A673 (cell line): ENCODE measurements at regions not wholly inside any gene's neighbourhood (a gene's known extent, or its start where the extent isn't known, plus 50 kb on each side); places are given as distances from the start of the nearest gene placed in this dataset.

Experiments used
- BruUV-seq: library from RNA; stranded (reverse); fragments of 400-500 nt; replicated peaks from 2 replicates; lab custom pipeline; 2021; lab: Mats Ljungman, UMichigan
- CTCF ChIA-PET: fragments of 300-600 bp; sonication (Branson Sonifier 250); formaldehyde crosslinking; loops from one replicate; lab custom pipeline; 2022; ENCODE audit warnings: antibody characterized with exemption; lab: Charles Lee
- POLR2A ChIA-PET: fragments of 300-600 bp; sonication (Branson Sonifier 250); formaldehyde crosslinking; loops from one replicate; lab custom pipeline; 2022; ENCODE audit warnings: antibody characterized with exemption; ENCODE audit not compliant: low non-redundant PET; lab: Charles Lee
- DNase-seq: peaks from one replicate; pipeline ENCODE4 v3.0.0-alpha.2; 2015; ENCODE audit warnings: low spot score
- H3K27ac ChIP-seq: fragments of 200-600 bp; sonication (generic); 2 replicates; pipeline ENCODE4 v1.5.1; 2016; ENCODE audit warnings: mixed run types, low read depth, mild to moderate bottlenecking, mixed read lengths, antibody characterized with exemption, low read length; ENCODE audit not compliant: poor library complexity, severe bottlenecking
- H3K27me3 ChIP-seq: fragments of 200-600 bp; sonication (generic); replicated peaks from 2 replicates; pipeline ENCODE4 v1.6.1; 2017; ENCODE audit warnings: mixed run types, low read depth, mild to moderate bottlenecking, mixed read lengths, antibody characterized with exemption, low read length; ENCODE audit not compliant: insufficient read depth, poor library complexity
- H3K36me3 ChIP-seq: fragments of 200-600 bp; sonication (generic); 2 replicates; pipeline ENCODE4 v1.6.1; 2016; ENCODE audit warnings: mixed run types, mild to moderate bottlenecking, mixed read lengths, antibody characterized with exemption, low read length; ENCODE audit not compliant: insufficient read depth, poor library complexity, severe bottlenecking
- H3K4me1 ChIP-seq: fragments of 200-600 bp; sonication (generic); 2 replicates; pipeline ENCODE4 v1.6.1; 2017; ENCODE audit warnings: mixed run types, mild to moderate bottlenecking, mixed read lengths, antibody characterized with exemption, low read length; ENCODE audit not compliant: insufficient read depth, poor library complexity, severe bottlenecking
- H3K4me3 ChIP-seq: fragments of 200-600 bp; sonication (generic); 2 replicates; pipeline ENCODE4 v1.5.1; 2016; ENCODE audit warnings: low read depth, mixed run types, mild to moderate bottlenecking, mixed read lengths, low read length; ENCODE audit not compliant: poor library complexity, severe bottlenecking
- H3K9me3 ChIP-seq: fragments of 200-600 bp; sonication (generic); 2 replicates; pipeline ENCODE4 v1.6.1; 2016; ENCODE audit warnings: mixed run types, low read depth, mild to moderate bottlenecking, mixed read lengths, antibody characterized with exemption, low read length; ENCODE audit not compliant: poor library complexity, severe bottlenecking
- EZH2 ChIP-seq: fragments of 200-600 bp; sonication (generic); IDR thresholded peaks from 2 replicates; pipeline ENCODE4 v1.6.1; 2017; ENCODE audit warnings: borderline replicate concordance, low read depth, mild to moderate bottlenecking, mixed read lengths, antibody characterized with exemption, low read length; ENCODE audit not compliant: poor library complexity, severe bottlenecking
- intact Hi-C: fragments of 100-400 bp; cut with micrococcal nuclease; formaldehyde crosslinking; loops from one replicate; pipeline ENCODE4 v1.10.0; 2022; ENCODE audit not compliant: unreplicated experiment
- TF ChIP-seq, protein P1 (sequence below): fragments of 300-800, 200-600 bp; sonication (generic); conservative IDR thresholded peaks from 2 replicates; pipeline ENCODE4 v1.5.1; 2017; ENCODE audit warnings: low read depth, mild to moderate bottlenecking, antibody characterized with exemption, low read length, moderate library complexity, mixed read lengths

DNA sequence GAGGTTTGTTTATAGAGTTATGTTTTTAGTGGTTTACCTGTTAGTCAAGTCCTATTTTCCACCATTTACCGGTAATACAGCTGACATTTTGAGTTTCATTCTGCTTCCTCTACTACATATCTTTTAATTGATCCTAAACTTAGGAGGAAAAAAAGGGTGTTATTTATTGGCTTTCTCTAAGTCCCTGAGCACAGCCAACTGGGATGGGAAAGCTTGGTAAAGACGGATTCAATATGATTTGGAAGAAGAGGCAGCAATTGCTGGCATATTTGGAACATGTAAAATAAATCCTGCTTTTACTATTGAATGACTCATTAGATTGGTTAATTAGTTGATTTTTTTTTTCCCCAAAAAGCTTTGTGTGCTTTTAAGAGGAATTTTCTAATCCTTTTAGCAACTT lies 475.7 kb downstream of the PRKD1 start:
- H3K27me3 ChIP-seq, result peaks cover 3% of the 10 kb centered on the region
- H3K4me3 ChIP-seq, result no peak overlapping the region
- ChIA-PET CTCF (no interaction called here), POLR2A (no interaction called here)
- intact Hi-C loops, result no loop called here
- no peaks in the 10 kb centered on the region for H3K36me3 ChIP-seq
- TF ChIP-seq, protein P1, sequence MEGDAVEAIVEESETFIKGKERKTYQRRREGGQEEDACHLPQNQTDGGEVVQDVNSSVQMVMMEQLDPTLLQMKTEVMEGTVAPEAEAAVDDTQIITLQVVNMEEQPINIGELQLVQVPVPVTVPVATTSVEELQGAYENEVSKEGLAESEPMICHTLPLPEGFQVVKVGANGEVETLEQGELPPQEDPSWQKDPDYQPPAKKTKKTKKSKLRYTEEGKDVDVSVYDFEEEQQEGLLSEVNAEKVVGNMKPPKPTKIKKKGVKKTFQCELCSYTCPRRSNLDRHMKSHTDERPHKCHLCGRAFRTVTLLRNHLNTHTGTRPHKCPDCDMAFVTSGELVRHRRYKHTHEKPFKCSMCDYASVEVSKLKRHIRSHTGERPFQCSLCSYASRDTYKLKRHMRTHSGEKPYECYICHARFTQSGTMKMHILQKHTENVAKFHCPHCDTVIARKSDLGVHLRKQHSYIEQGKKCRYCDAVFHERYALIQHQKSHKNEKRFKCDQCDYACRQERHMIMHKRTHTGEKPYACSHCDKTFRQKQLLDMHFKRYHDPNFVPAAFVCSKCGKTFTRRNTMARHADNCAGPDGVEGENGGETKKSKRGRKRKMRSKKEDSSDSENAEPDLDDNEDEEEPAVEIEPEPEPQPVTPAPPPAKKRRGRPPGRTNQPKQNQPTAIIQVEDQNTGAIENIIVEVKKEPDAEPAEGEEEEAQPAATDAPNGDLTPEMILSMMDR, result no peak
- TF ChIP-seq EZH2, result no peak
- BruUV-seq, result no TSS peak
- no peaks in the 10 kb centered on the region for H3K9me3 ChIP-seq
- H3K27ac ChIP-seq, result no peak overlapping the region
- no peaks in the 10 kb centered on the region for H3K4me1 ChIP-seq
- no peak for DNase-seq

DNA sequence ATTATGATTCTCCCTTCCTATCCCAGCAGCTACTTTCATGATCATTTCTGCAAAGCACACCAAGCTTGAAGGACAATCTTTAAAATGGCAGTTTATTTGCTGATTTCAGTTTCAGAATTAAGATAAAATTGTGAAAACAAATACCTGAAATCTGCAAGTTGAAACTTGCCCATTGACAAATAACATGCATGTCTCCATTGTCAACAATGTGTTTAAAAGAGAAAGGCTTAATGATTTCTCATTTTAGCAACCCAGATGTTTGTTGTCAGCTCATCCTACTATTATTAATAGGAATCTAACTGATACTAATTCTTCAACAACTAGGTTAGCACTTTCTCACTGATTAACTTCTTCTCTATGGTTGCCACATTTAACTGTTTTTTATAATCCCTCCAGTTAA lies 474.6 kb downstream of the PRKD1 start:
- ChIA-PET CTCF (no interaction called here), POLR2A (no interaction called here)
- Histone ChIP-seq H3K9me3 (no peaks in the 10 kb centered on the region), H3K4me3 (no peak overlapping the region), H3K36me3 (no peaks in the 10 kb centered on the region), H3K27me3 (peaks cover 3% of the 10 kb centered on the region), H3K4me1 (no peaks in the 10 kb centered on the region), H3K27ac (no peak overlapping the region)
- intact Hi-C loops, result no loop called here
- TF ChIP-seq, protein P1, result no peak
- TF ChIP-seq EZH2, result no peak
- no TSS peak for BruUV-seq
- no peak for DNase-seq

GRCh38 chr14:29454026-29454693 lies 473.5 kb downstream of the PRKD1 start:
- Histone ChIP-seq H3K9me3 (no peaks in the 10 kb centered on the region), H3K27me3 (peaks cover 3% of the 10 kb centered on the region), H3K4me1 (no peaks in the 10 kb centered on the region), H3K27ac (no peak overlapping the region), H3K4me3 (no peak overlapping the region), H3K36me3 (no peaks in the 10 kb centered on the region)
- intact Hi-C loops, result no loop called here
- DNase-seq, result no peak
- BruUV-seq, result no TSS peak
- POLR2A ChIA-PET, result no interaction called here
- CTCF ChIA-PET, result no interaction called here
- no peak for TF ChIP-seq EZH2
- TF ChIP-seq, protein P1, result no peak
